ENCODE measurements at regions not wholly inside any gene's neighbourhood (a gene's known extent, or its start where the extent isn't known, plus 50 kb on each side); places are given as distances from the start of the nearest gene placed in this dataset.

GRCh38 chr4:77395481-77395880, 210.1 kb upstream of the CXCL13 start:
- in situ Hi-C loops (cut with HindIII; ENCODE audit: low pct_ligation_motif_present, low sequenced_read_pairs) = no loop called here
- Histone ChIP-seq H3K27ac (no peak overlapping the region), H3K27me3 (replicated peaks) (no peaks in the 10 kb centered on the region), H3K36me3 (replicated peaks) (no peaks in the 10 kb centered on the region), H3K4me3 (ENCODE audit: low read depth, low read length) (no peak overlapping the region)
- DNase-seq = no peak
- TF ChIP-seq CTCF (IDR thresholded peaks at IDR 0.05; ENCODE audit: low read depth, low read length, missing control alignments) = no peak

- no peak overlapping the region for H3K27ac ChIP-seq
- TF ChIP-seq CTCF (IDR thresholded peaks at IDR 0.05; ENCODE audit: low read depth, low read length, missing control alignments) = no peak
- in situ Hi-C loops (cut with HindIII; ENCODE audit: low pct_ligation_motif_present, low sequenced_read_pairs) = no loop called here
- DNase-seq = no peak
- H3K27me3 ChIP-seq (replicated peaks) = no peaks in the 10 kb centered on the region
- H3K36me3 ChIP-seq (replicated peaks) = no peaks in the 10 kb centered on the region
- no peak overlapping the region for H3K4me3 ChIP-seq (ENCODE audit: low read depth, low read length)
Observed at GRCh38 chr4:77398256-77398655, 207.4 kb upstream of the CXCL13 start.

- DNase-seq = no peak
- Histone ChIP-seq H3K36me3 (replicated peaks) (no peaks in the 10 kb centered on the region), H3K27me3 (replicated peaks) (no peaks in the 10 kb centered on the region), H3K4me3 (ENCODE audit: low read depth, low read length) (no peak overlapping the region), H3K27ac (no peak overlapping the region)
- in situ Hi-C loops (cut with HindIII; ENCODE audit: low pct_ligation_motif_present, low sequenced_read_pairs) = no loop called here
- no peak for TF ChIP-seq CTCF (IDR thresholded peaks at IDR 0.05; ENCODE audit: low read depth, low read length, missing control alignments)
Observed at GRCh38 chr4:77399831-77400230, 205.8 kb upstream of the CXCL13 start.

- no peak overlapping the region for H3K27ac ChIP-seq
- H3K4me3 ChIP-seq (ENCODE audit: low read depth, low read length) = no peak overlapping the region
- no peak for TF ChIP-seq CTCF (IDR thresholded peaks at IDR 0.05; ENCODE audit: low read depth, low read length, missing control alignments)
- H3K27me3 ChIP-seq (replicated peaks) = peaks cover 2% of the 10 kb centered on the region
- in situ Hi-C loops (cut with HindIII; ENCODE audit: low pct_ligation_motif_present, low sequenced_read_pairs) = no loop called here
- H3K36me3 ChIP-seq (replicated peaks) = no peaks in the 10 kb centered on the region
- DNase-seq = no peak
Observed at GRCh38 chr4:77413766-77414165, 191.9 kb upstream of the CXCL13 start.

GRCh38 chr4:77415689-77416088, 189.9 kb upstream of the CXCL13 start:
- H3K4me3 ChIP-seq (ENCODE audit: low read depth, low read length) = no peak overlapping the region
- in situ Hi-C loops (cut with HindIII; ENCODE audit: low pct_ligation_motif_present, low sequenced_read_pairs) = no loop called here
- no peak for DNase-seq
- no peak overlapping the region for H3K27ac ChIP-seq
- no peak for TF ChIP-seq CTCF (IDR thresholded peaks at IDR 0.05; ENCODE audit: low read depth, low read length, missing control alignments)
- H3K27me3 ChIP-seq (replicated peaks) = peaks cover 2% of the 10 kb centered on the region
- no peaks in the 10 kb centered on the region for H3K36me3 ChIP-seq (replicated peaks)

- no peak for DNase-seq
- Histone ChIP-seq H3K27me3 (replicated peaks) (no peaks in the 10 kb centered on the region), H3K36me3 (replicated peaks) (no peaks in the 10 kb centered on the region), H3K27ac (no peak overlapping the region), H3K4me3 (ENCODE audit: low read depth, low read length) (no peak overlapping the region)
- TF ChIP-seq CTCF (IDR thresholded peaks at IDR 0.05; ENCODE audit: low read depth, low read length, missing control alignments) = peak; percentile 44
- in situ Hi-C loops (cut with HindIII; ENCODE audit: low pct_ligation_motif_present, low sequenced_read_pairs) = no loop called here
Observed at GRCh38 chr4:77418333-77418732, 187.3 kb upstream of the CXCL13 start.

Measured in brain microvascular endothelial cell (primary cell).